GM23338 (cell line): ENCODE measurements at regions not wholly inside any gene's neighbourhood (a gene's known extent, or its start where the extent isn't known, plus 50 kb on each side); places are given as distances from the start of the nearest gene placed in this dataset.

Experiments used
- CTCF ChIP-seq, 2 experiments: fragments of 200-600 bp in 1 of 2; sonication (generic) in 1 of 2; conservative IDR thresholded peaks; 2 replicates each; pipeline versions ENCODE4 v1.5.1 to v1.6.1; 2016 to 2017; ENCODE audit warnings: antibody characterized with exemption in 2 of 2, low read depth in 2 of 2, mild to moderate bottlenecking in 2 of 2, moderate library complexity in 1 of 2
- ETS1 ChIP-seq: IDR thresholded peaks from 2 replicates; pipeline ENCODE4 v1.6.1; 2016; ENCODE audit warnings: antibody characterized with exemption
- EZH2 ChIP-seq: fragments of 200-600 bp; sonication (generic); IDR thresholded peaks from one replicate; pipeline ENCODE4 v1.8.0; 2017; ENCODE audit warnings: antibody characterized with exemption, mild to moderate bottlenecking, low read depth; ENCODE audit not compliant: unreplicated experiment
- EZH2phosphoT487 ChIP-seq: fragments of 200-600 bp; sonication (generic); IDR thresholded peaks from one replicate; pipeline ENCODE4 v1.8.1; 2018; ENCODE audit warnings: antibody characterized with exemption; ENCODE audit not compliant: unreplicated experiment
- POLR2AphosphoS5 ChIP-seq: IDR thresholded peaks from 2 replicates; pipeline ENCODE4 v1.6.1; 2016; ENCODE audit warnings: antibody characterized with exemption, low read depth
- REST ChIP-seq: IDR thresholded peaks from one replicate; pipeline ENCODE4 v1.6.1; 2018; ENCODE audit warnings: antibody characterized with exemption; ENCODE audit not compliant: unreplicated experiment
- ZNF331 ChIP-seq: fragments of 250-450 bp; sonication (Bioruptor Pico); IDR thresholded peaks from 2 replicates; pipeline ENCODE4 v1.5.0; 2020; ENCODE audit warnings: low read depth, mild to moderate bottlenecking, moderate library complexity
- TF ChIP-seq, protein P1 (sequence below): fragments of 250-450 bp; sonication (Bioruptor Pico); IDR thresholded peaks from 2 replicates; pipeline ENCODE4 v1.5.0; 2020; ENCODE audit warnings: mild to moderate bottlenecking, moderate library complexity

DNA sequence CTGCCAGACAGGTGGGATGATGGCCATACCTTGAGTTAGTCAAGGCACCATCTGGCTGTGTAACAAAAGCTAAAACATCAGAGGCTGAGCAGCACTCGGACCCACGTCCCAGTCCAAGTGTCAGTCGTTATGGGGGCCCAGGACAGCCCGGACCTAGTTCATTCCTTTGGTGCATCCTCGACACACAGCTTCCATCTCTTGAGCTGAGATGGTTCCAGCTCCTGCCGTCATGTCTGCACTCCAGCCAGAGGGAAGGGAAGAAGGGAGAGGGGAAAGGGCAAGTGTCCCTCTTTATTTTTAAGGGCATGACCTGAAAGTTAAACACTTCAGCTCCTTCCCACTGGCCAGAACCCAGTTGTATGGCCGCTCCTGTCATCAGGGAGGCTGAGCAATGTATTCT is 218.0 kb downstream of the SEC14L1 start:
- TF ChIP-seq REST, result no peak
- no peak for TF ChIP-seq EZH2
- no peak for TF ChIP-seq CTCF (conservative IDR thresholded peaks at IDR 0.05; ENCODE audit: low read depth in 2 of 2)
- TF ChIP-seq EZH2phosphoT487, result no peak
- no peak for TF ChIP-seq POLR2AphosphoS5
- no peak for TF ChIP-seq ZNF331
- TF ChIP-seq, protein P1, sequence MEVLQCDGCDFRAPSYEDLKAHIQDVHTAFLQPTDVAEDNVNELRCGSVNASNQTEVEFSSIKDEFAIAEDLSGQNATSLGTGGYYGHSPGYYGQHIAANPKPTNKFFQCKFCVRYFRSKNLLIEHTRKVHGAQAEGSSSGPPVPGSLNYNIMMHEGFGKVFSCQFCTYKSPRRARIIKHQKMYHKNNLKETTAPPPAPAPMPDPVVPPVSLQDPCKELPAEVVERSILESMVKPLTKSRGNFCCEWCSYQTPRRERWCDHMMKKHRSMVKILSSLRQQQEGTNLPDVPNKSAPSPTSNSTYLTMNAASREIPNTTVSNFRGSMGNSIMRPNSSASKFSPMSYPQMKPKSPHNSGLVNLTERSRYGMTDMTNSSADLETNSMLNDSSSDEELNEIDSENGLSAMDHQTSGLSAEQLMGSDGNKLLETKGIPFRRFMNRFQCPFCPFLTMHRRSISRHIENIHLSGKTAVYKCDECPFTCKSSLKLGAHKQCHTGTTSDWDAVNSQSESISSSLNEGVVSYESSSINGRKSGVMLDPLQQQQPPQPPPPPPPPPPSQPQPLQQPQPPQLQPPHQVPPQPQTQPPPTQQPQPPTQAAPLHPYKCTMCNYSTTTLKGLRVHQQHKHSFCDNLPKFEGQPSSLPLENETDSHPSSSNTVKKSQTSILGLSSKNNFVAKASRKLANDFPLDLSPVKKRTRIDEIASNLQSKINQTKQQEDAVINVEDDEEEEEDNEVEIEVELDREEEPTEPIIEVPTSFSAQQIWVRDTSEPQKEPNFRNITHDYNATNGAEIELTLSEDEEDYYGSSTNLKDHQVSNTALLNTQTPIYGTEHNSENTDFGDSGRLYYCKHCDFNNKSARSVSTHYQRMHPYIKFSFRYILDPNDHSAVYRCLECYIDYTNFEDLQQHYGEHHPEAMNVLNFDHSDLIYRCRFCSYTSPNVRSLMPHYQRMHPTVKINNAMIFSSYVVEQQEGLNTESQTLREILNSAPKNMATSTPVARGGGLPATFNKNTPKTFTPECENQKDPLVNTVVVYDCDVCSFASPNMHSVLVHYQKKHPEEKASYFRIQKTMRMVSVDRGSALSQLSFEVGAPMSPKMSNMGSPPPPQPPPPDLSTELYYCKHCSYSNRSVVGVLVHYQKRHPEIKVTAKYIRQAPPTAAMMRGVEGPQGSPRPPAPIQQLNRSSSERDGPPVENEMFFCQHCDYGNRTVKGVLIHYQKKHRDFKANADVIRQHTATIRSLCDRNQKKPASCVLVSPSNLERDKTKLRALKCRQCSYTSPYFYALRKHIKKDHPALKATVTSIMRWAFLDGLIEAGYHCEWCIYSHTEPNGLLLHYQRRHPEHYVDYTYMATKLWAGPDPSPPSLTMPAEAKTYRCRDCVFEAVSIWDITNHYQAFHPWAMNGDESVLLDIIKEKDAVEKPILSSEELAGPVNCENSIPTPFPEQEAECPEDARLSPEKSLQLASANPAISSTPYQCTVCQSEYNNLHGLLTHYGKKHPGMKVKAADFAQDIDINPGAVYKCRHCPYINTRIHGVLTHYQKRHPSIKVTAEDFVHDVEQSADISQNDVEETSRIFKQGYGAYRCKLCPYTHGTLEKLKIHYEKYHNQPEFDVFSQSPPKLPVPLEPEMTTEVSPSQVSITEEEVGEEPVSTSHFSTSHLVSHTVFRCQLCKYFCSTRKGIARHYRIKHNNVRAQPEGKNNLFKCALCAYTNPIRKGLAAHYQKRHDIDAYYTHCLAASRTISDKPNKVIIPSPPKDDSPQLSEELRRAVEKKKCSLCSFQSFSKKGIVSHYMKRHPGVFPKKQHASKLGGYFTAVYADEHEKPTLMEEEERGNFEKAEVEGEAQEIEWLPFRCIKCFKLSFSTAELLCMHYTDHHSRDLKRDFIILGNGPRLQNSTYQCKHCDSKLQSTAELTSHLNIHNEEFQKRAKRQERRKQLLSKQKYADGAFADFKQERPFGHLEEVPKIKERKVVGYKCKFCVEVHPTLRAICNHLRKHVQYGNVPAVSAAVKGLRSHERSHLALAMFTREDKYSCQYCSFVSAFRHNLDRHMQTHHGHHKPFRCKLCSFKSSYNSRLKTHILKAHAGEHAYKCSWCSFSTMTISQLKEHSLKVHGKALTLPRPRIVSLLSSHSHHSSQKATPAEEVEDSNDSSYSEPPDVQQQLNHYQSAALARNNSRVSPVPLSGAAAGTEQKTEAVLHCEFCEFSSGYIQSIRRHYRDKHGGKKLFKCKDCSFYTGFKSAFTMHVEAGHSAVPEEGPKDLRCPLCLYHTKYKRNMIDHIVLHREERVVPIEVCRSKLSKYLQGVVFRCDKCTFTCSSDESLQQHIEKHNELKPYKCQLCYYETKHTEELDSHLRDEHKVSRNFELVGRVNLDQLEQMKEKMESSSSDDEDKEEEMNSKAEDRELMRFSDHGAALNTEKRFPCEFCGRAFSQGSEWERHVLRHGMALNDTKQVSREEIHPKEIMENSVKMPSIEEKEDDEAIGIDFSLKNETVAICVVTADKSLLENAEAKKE (CRISPR knock-in tag), result no peak
- no peak for TF ChIP-seq ETS1
